DMS79 (cell line): ENCODE measurements at regions not wholly inside any gene's neighbourhood (a gene's known extent, or its start where the extent isn't known, plus 50 kb on each side); places are given as distances from the start of the nearest gene placed in this dataset.
"Not testable (repeated sequence)": the region's sequence is repeated elsewhere in the genome, so short reads cannot be mapped to it uniquely, and the experiment has no call there.

Experiments used
- DNase-seq: peaks from one replicate; lab custom pipeline; 2025; lab: John Stamatoyannopoulos, UW

- DNase-seq: not testable (repeated sequence)
Observed at GRCh38 chr11:71638801-71639519, 56.3 kb upstream of the KRTAP5-11 start.

- peak; percentile 2 for DNase-seq
Observed at GRCh38 chr11:71639520-71639849, 56.8 kb upstream of the KRTAP5-11 start.

- not testable (repeated sequence) for DNase-seq
Observed at GRCh38 chr11:71639916-71640315, 57.2 kb upstream of the KRTAP5-11 start.

GRCh38 chr11:71647078-71647477 is 64.4 kb upstream of the KRTAP5-11 start:
- not testable (repeated sequence) for DNase-seq

GRCh38 chr11:71652998-71653397 is 70.3 kb upstream of the KRTAP5-11 start:
- not testable (repeated sequence) for DNase-seq

GRCh38 chr11:71654423-71654822 is 71.7 kb upstream of the KRTAP5-11 start:
- DNase-seq: not testable (repeated sequence)

- DNase-seq: not testable (repeated sequence)
Observed at GRCh38 chr11:71655041-71655440, 72.4 kb upstream of the KRTAP5-11 start.

- DNase-seq: not testable (repeated sequence)
Observed at GRCh38 chr11:71656513-71656912, 73.8 kb upstream of the KRTAP5-11 start.

- not testable (repeated sequence) for DNase-seq
Observed at GRCh38 chr11:71664941-71665340, 82.3 kb upstream of the KRTAP5-11 start.

GRCh38 chr11:71698110-71698509 is 115.4 kb upstream of the KRTAP5-11 start:
- DNase-seq: not testable (repeated sequence)

GRCh38 chr11:71698961-71699360 is 116.3 kb upstream of the KRTAP5-11 start:
- not testable (repeated sequence) for DNase-seq

- not testable (repeated sequence) for DNase-seq
Observed at GRCh38 chr11:71701435-71702291, 119.0 kb upstream of the KRTAP5-11 start.

GRCh38 chr11:71705086-71705737 is 122.5 kb upstream of the KRTAP5-11 start:
- not testable (repeated sequence) for DNase-seq

GRCh38 chr11:71705738-71706432 is 123.2 kb upstream of the KRTAP5-11 start:
- DNase-seq: not testable (repeated sequence)

- DNase-seq: not testable (repeated sequence)
Observed at GRCh38 chr11:71707083-71707482, 124.4 kb upstream of the KRTAP5-11 start.

- DNase-seq: not testable (repeated sequence)
Observed at GRCh38 chr11:71709541-71709940, 123.5 kb upstream of the DEFB108B start.

- peak; percentile 14 for DNase-seq
Observed at GRCh38 chr11:71710171-71710671, 122.8 kb upstream of the DEFB108B start.

- DNase-seq: not testable (repeated sequence)
Observed at GRCh38 chr11:71710701-71711385, 122.2 kb upstream of the DEFB108B start.

GRCh38 chr11:71712350-71712749 is 120.7 kb upstream of the DEFB108B start:
- not testable (repeated sequence) for DNase-seq

GRCh38 chr11:71712846-71713245 is 120.2 kb upstream of the DEFB108B start:
- not testable (repeated sequence) for DNase-seq

GRCh38 chr11:71714510-71714909 is 118.5 kb upstream of the DEFB108B start:
- not testable (repeated sequence) for DNase-seq
